Lower leg skin (tissue), 3 donors: ENCODE measurements at regions not wholly inside any gene's neighbourhood (a gene's known extent, or its start where the extent isn't known, plus 50 kb on each side); places are given as distances from the start of the nearest gene placed in this dataset.

Experiments used
- POLR2A ChIP-seq, 2 donors: fragments of 450-650 bp; IDR thresholded peaks; one replicate each; pipeline ENCODE4 v1.6.1; 2016 to 2017; ENCODE audit warnings: antibody characterized with exemption in 2 of 2, mild to moderate bottlenecking in 1 of 2, moderate library complexity in 1 of 2
- TF ChIP-seq, protein P1 (sequence below), 3 donors: fragments of 450-650 bp; IDR thresholded peaks; one replicate each; pipeline ENCODE4 v1.5.1; 2016; ENCODE audit warnings: antibody characterized with exemption in 3 of 3, mild to moderate bottlenecking in 3 of 3, moderate library complexity in 2 of 3

- TF ChIP-seq, protein P1, sequence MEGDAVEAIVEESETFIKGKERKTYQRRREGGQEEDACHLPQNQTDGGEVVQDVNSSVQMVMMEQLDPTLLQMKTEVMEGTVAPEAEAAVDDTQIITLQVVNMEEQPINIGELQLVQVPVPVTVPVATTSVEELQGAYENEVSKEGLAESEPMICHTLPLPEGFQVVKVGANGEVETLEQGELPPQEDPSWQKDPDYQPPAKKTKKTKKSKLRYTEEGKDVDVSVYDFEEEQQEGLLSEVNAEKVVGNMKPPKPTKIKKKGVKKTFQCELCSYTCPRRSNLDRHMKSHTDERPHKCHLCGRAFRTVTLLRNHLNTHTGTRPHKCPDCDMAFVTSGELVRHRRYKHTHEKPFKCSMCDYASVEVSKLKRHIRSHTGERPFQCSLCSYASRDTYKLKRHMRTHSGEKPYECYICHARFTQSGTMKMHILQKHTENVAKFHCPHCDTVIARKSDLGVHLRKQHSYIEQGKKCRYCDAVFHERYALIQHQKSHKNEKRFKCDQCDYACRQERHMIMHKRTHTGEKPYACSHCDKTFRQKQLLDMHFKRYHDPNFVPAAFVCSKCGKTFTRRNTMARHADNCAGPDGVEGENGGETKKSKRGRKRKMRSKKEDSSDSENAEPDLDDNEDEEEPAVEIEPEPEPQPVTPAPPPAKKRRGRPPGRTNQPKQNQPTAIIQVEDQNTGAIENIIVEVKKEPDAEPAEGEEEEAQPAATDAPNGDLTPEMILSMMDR (IDR thresholded peaks at IDR 0.05) = no peak
- no peak for TF ChIP-seq POLR2A (IDR thresholded peaks at IDR 0.05)
These were observed 107.2 kb upstream of the ARRDC3 start for GRCh38 chr5:91490316-91490715.
